ENCODE measurements at regions not wholly inside any gene's neighbourhood (a gene's known extent, or its start where the extent isn't known, plus 50 kb on each side); places are given as distances from the start of the nearest gene placed in this dataset.
A peak's percentile ranks its signal among the peaks of the same experiment; 100 is the strongest.

GRCh38 chr14:53514197-53514596 lies 361.1 kb upstream of the DDHD1 start:
- ChIA-PET POLR2A (ENCODE audit: unreplicated experiment) (interaction anchor here (0.7 kb wide), 1 partner anchor 595 kb away, joined by 4 read pairs; no protein-coding TSS in a partner anchor), CTCF (no interaction called here)
- DNase-seq (no peak), ATAC-seq (no peak)
- intact Hi-C loops (cut with micrococcal nuclease), result no loop called here
- Histone ChIP-seq H3K27me3 (ENCODE audit: low read length) (no peaks in the 10 kb centered on the region), H3F3A (ENCODE audit: low read length, unreplicated experiment) (no peaks in the 10 kb centered on the region), H3K9me2 (replicated peaks; ENCODE audit: low read length) (no peaks in the 10 kb centered on the region), H3K4me3 (ENCODE audit: low read length) (no peak overlapping the region), H3K9me3 (ENCODE audit: low read length) (no peaks in the 10 kb centered on the region), H3K79me2 (ENCODE audit: low read length) (no peaks in the 10 kb centered on the region), H3K4me1 (ENCODE audit: insufficient read depth, low read length) (no peaks in the 10 kb centered on the region), H3K4me2 (ENCODE audit: low read length) (no peak overlapping the region), H3K9ac (ENCODE audit: low read length) (no peak overlapping the region), H3K27ac (ENCODE audit: low read length) (no peak overlapping the region), H2AFZ (ENCODE audit: low read length) (no peak overlapping the region), H4K20me1 (ENCODE audit: low read length) (no peaks in the 10 kb centered on the region), H3K36me3 (ENCODE audit: low read depth, low read length) (no peaks in the 10 kb centered on the region)
- no TSS peak for BruUV-seq (replicated peaks)
- TF ChIP-seq CTCF (conservative IDR thresholded peaks at IDR 0.05; ENCODE audit: low read depth, low read length) (no peak), EZH2 (IDR thresholded peaks at IDR 0.05; ENCODE audit: low read length, unreplicated experiment) (no peak)

GRCh38 chr14:53510281-53510912 lies 357.3 kb upstream of the DDHD1 start:
- no peak overlapping the region for H2AFZ ChIP-seq (ENCODE audit: low read length)
- no peaks in the 10 kb centered on the region for H3K27me3 ChIP-seq (ENCODE audit: low read length)
- H3K79me2 ChIP-seq (ENCODE audit: low read length), result no peaks in the 10 kb centered on the region
- BruUV-seq (replicated peaks), result no TSS peak
- DNase-seq, result peak; percentile 20
- H4K20me1 ChIP-seq (ENCODE audit: low read length), result no peaks in the 10 kb centered on the region
- intact Hi-C loops (cut with micrococcal nuclease), result no loop called here
- no peak overlapping the region for H3K4me3 ChIP-seq (ENCODE audit: low read length)
- H3K9me3 ChIP-seq (ENCODE audit: low read length), result no peaks in the 10 kb centered on the region
- H3K9me2 ChIP-seq (replicated peaks; ENCODE audit: low read length), result no peaks in the 10 kb centered on the region
- TF ChIP-seq EZH2 (IDR thresholded peaks at IDR 0.05; ENCODE audit: low read length, unreplicated experiment), result no peak
- no peak for TF ChIP-seq CTCF (conservative IDR thresholded peaks at IDR 0.05; ENCODE audit: low read depth, low read length)
- TF ChIP-seq EZH2phosphoT487 (IDR thresholded peaks at IDR 0.05; ENCODE audit: borderline replicate concordance, low read length), result no peak
- H3K36me3 ChIP-seq (ENCODE audit: low read depth, low read length), result no peaks in the 10 kb centered on the region
- H3K27ac ChIP-seq (ENCODE audit: low read length), result no peak overlapping the region
- ChIA-PET POLR2A (ENCODE audit: unreplicated experiment) (no interaction called here), CTCF (no interaction called here)
- no peaks in the 10 kb centered on the region for H3F3A ChIP-seq (ENCODE audit: low read length, unreplicated experiment)
- no peak for ATAC-seq
- no peaks in the 10 kb centered on the region for H3K4me1 ChIP-seq (ENCODE audit: insufficient read depth, low read length)
- H3K4me2 ChIP-seq (ENCODE audit: low read length), result no peak overlapping the region
- H3K9ac ChIP-seq (ENCODE audit: low read length), result no peak overlapping the region

GRCh38 chr14:53509276-53510244 lies 356.4 kb upstream of the DDHD1 start:
- ChIA-PET POLR2A (ENCODE audit: unreplicated experiment) (no interaction called here), CTCF (no interaction called here)
- BruUV-seq (replicated peaks), result no TSS peak
- Histone ChIP-seq H3K4me1 (ENCODE audit: insufficient read depth, low read length) (no peaks in the 10 kb centered on the region), H3K4me2 (ENCODE audit: low read length) (no peak overlapping the region), H3F3A (ENCODE audit: low read length, unreplicated experiment) (no peaks in the 10 kb centered on the region), H2AFZ (ENCODE audit: low read length) (no peak overlapping the region), H3K9me2 (replicated peaks; ENCODE audit: low read length) (no peaks in the 10 kb centered on the region), H3K27ac (ENCODE audit: low read length) (no peak overlapping the region), H3K4me3 (ENCODE audit: low read length) (no peak overlapping the region), H3K9ac (ENCODE audit: low read length) (no peak overlapping the region), H3K36me3 (ENCODE audit: low read depth, low read length) (no peaks in the 10 kb centered on the region), H3K27me3 (ENCODE audit: low read length) (no peaks in the 10 kb centered on the region), H3K9me3 (ENCODE audit: low read length) (no peaks in the 10 kb centered on the region), H3K79me2 (ENCODE audit: low read length) (no peaks in the 10 kb centered on the region), H4K20me1 (ENCODE audit: low read length) (no peaks in the 10 kb centered on the region)
- ATAC-seq (peak; percentile 50), DNase-seq (peak; percentile 7)
- intact Hi-C loops (cut with micrococcal nuclease), result loop anchor here (5.0 kb wide), 1 partner anchor 672 kb away; no protein-coding TSS in a partner anchor
- TF ChIP-seq EZH2phosphoT487 (IDR thresholded peaks at IDR 0.05; ENCODE audit: borderline replicate concordance, low read length) (no peak), CTCF (conservative IDR thresholded peaks at IDR 0.05; ENCODE audit: low read depth, low read length) (no peak), EZH2 (IDR thresholded peaks at IDR 0.05; ENCODE audit: low read length, unreplicated experiment) (no peak)

Measured in PC-3 (cell line).